A549 (cell line): ENCODE measurements at regions not wholly inside any gene's neighbourhood (a gene's known extent, or its start where the extent isn't known, plus 50 kb on each side); places are given as distances from the start of the nearest gene placed in this dataset.

Source experiments
- ATAC-seq, 2 experiments: fragments of 200-7000 bp in 1 of 2; fragments of >200 bp in 1 of 2; cut with Nextera tagmentation in 1 of 2; cut with Tn5 transposase in 1 of 2; 3 replicates each; pipeline versions ENCODE4 v1.8.0 to v1.9.1; 2018 to 2020; ENCODE audit warnings: mild to moderate bottlenecking in 1 of 2, moderate library complexity in 1 of 2
- CTCF ChIA-PET: fragments of 300-600 bp; sonication (Branson Sonifier 250); formaldehyde crosslinking; extraction: SDS; loops from one replicate; lab custom pipeline; 2021; ENCODE audit warnings: antibody characterized with exemption, inconsistent platforms; lab: Yijun Ruan, JAX
- POLR2A ChIA-PET: fragments of 350-600 bp; formaldehyde crosslinking; extraction: SDS; loops from one replicate; lab custom pipeline; 2021; ENCODE audit warnings: antibody characterized with exemption, inconsistent platforms; lab: Yijun Ruan, JAX
- DNase-seq, 2 experiments: peaks; one replicate each; pipeline versions ENCODE4 v3.0.0 to v3.0.0-alpha.2; 2011 to 2016; ENCODE audit warnings: low read depth in 1 of 2, low spot score in 1 of 2
- FAIRE-seq: peaks from 2 replicates; lab custom pipeline; 2011; peaks lifted over from hg19 to GRCh38; lab: Jason Lieb, UNC
- H3K27ac ChIP-seq, 2 experiments: fragments of >200 bp; sonication (Bioruptor Twin); formaldehyde crosslinking; 3 replicates each; pipeline ENCODE4 v1.5.1; 2016 to 2017
- H3K4me1 ChIP-seq: fragments of >200 bp; sonication (Bioruptor Twin); formaldehyde crosslinking; 3 replicates; pipeline ENCODE4 v1.6.1; 2016
- H3K4me2 ChIP-seq: fragments of >200 bp; sonication (Bioruptor Twin); formaldehyde crosslinking; 3 replicates; pipeline ENCODE4 v1.6.1; 2016
- H3K4me3 ChIP-seq: fragments of >200 bp; sonication (Bioruptor Twin); formaldehyde crosslinking; 3 replicates; pipeline ENCODE4 v1.5.1; 2016
- H3K9me3 ChIP-seq: fragments of >200 bp; sonication (Bioruptor Twin); formaldehyde crosslinking; 3 replicates; pipeline ENCODE4 v1.6.1; 2016
- CEBPB ChIP-seq, 2 experiments: fragments of >200 bp in 1 of 2; sonication (Bioruptor Twin) in 1 of 2; formaldehyde crosslinking in 1 of 2; IDR thresholded peaks; 2 replicates each; pipeline ENCODE4 v1.6.1; 2012 to 2016
- CHD2 ChIP-seq: fragments of 150-350 bp; IDR thresholded peaks from 2 replicates; pipeline ENCODE4 v1.6.1; 2014; ENCODE audit warnings: low read length; ENCODE audit not compliant: partially characterized antibody
- EHF ChIP-seq: fragments of 250-450 bp; sonication (Bioruptor Pico); IDR thresholded peaks from 2 replicates; pipeline ENCODE4 v1.5.0; 2020; ENCODE audit warnings: mild to moderate bottlenecking
- EP300 ChIP-seq, 2 experiments: fragments of >200 bp; sonication (Bioruptor Twin); formaldehyde crosslinking; IDR thresholded peaks; 2 replicates in 1 of 2; 3 replicates in 1 of 2; pipeline ENCODE4 v1.6.1; 2016 to 2017
- GATA3 ChIP-seq: IDR thresholded peaks from 2 replicates; pipeline ENCODE4 v1.6.1; 2012; ENCODE audit warnings: borderline replicate concordance
- HDAC2 ChIP-seq: fragments of 200-600 bp; sonication (generic); IDR thresholded peaks from 2 replicates; pipeline ENCODE4 v1.6.1; 2016
- HOXA7 ChIP-seq: fragments of 250-450 bp; sonication (Bioruptor Pico); IDR thresholded peaks from 2 replicates; pipeline ENCODE4 v1.5.0; 2020; ENCODE audit warnings: mild to moderate bottlenecking, moderate library complexity
- HOXB5 ChIP-seq: fragments of 250-450 bp; sonication (Bioruptor Pico); IDR thresholded peaks from 2 replicates; pipeline ENCODE4 v1.5.0; 2020; ENCODE audit warnings: mild to moderate bottlenecking, moderate library complexity
- KDM5A ChIP-seq: fragments of 200-600 bp; sonication (generic); IDR thresholded peaks from 2 replicates; pipeline ENCODE4 v1.6.1; 2016; ENCODE audit warnings: antibody characterized with exemption, mild to moderate bottlenecking
- MYC ChIP-seq: IDR thresholded peaks from 2 replicates; pipeline ENCODE4 v1.6.1; 2012; ENCODE audit warnings: mild to moderate bottlenecking, inconsistent platforms, low read length, improper control_type of control experiment, borderline replicate concordance
- NPAS2 ChIP-seq: fragments of 250-450 bp; sonication (Bioruptor Pico); IDR thresholded peaks from 2 replicates; pipeline ENCODE4 v1.8.0; 2022; ENCODE audit warnings: mild to moderate bottlenecking, moderate library complexity, borderline replicate concordance
- RAD21 ChIP-seq, 2 experiments: fragments of >200 bp in 1 of 2; sonication (Bioruptor Twin) in 1 of 2; formaldehyde crosslinking in 1 of 2; IDR thresholded peaks in 1 of 2; conservative IDR thresholded peaks in 1 of 2; 2 replicates in 1 of 2; 3 replicates in 1 of 2; pipeline ENCODE4 v1.6.1; 2012 to 2018; ENCODE audit warnings: inconsistent platforms in 1 of 2
- RCOR1 ChIP-seq: fragments of 150-350 bp; IDR thresholded peaks from 2 replicates; pipeline ENCODE4 v1.6.1; 2014; ENCODE audit warnings: antibody characterized with exemption, low read length, low read depth
- RFX5 ChIP-seq: fragments of 450-650 bp; IDR thresholded peaks from 2 replicates; pipeline ENCODE4 v1.7.1; 2014; ENCODE audit warnings: antibody characterized with exemption, mild to moderate bottlenecking, moderate library complexity
- TFCP2L1 ChIP-seq: fragments of 250-450 bp; sonication (Bioruptor Pico); IDR thresholded peaks from 2 replicates; pipeline ENCODE4 v1.5.0; 2021; ENCODE audit warnings: mild to moderate bottlenecking
- TP53 ChIP-seq: fragments of 250-450 bp; sonication (Bioruptor Pico); IDR thresholded peaks from 2 replicates; pipeline ENCODE4 v1.5.0; 2021; ENCODE audit warnings: mild to moderate bottlenecking, moderate library complexity
- ZNF302 ChIP-seq: fragments of 250-450 bp; sonication (Bioruptor Pico); IDR thresholded peaks from 2 replicates; pipeline ENCODE4 v1.9.0; 2021; ENCODE audit warnings: inconsistent platforms, mild to moderate bottlenecking, moderate library complexity
- ZSCAN20 ChIP-seq: fragments of 250-450 bp; sonication (Bioruptor Pico); IDR thresholded peaks from 2 replicates; pipeline ENCODE4 v1.8.0; 2022; ENCODE audit warnings: mild to moderate bottlenecking, moderate library complexity
- WGBS: methylation state at CpG from one replicate; pipeline ENCODE4 v1.1.6; 2017; ENCODE audit errors: missing lambda C conversion rate; 5-methylcytosine and 5-hydroxymethylcytosine counted together
- TF ChIP-seq, protein P1 (sequence below): fragments of 450-650 bp; IDR thresholded peaks from 2 replicates; pipeline ENCODE4 v1.6.1; 2014; ENCODE audit warnings: antibody characterized with exemption
- TF ChIP-seq, protein P2 (sequence below): fragments of 250-450 bp; sonication (Bioruptor Pico); IDR thresholded peaks from 2 replicates; pipeline ENCODE4 v1.5.0; 2021; ENCODE audit warnings: mild to moderate bottlenecking, moderate library complexity, borderline replicate concordance
- TF ChIP-seq, protein P3 (sequence below): fragments of >200 bp; sonication (Bioruptor Twin); formaldehyde crosslinking; IDR thresholded peaks from 3 replicates; pipeline ENCODE4 v1.6.1; 2016
- TF ChIP-seq, protein P4 (sequence below): fragments of >200 bp; sonication (Bioruptor Twin); formaldehyde crosslinking; IDR thresholded peaks from 3 replicates; pipeline ENCODE4 v1.5.1; 2016

DNA sequence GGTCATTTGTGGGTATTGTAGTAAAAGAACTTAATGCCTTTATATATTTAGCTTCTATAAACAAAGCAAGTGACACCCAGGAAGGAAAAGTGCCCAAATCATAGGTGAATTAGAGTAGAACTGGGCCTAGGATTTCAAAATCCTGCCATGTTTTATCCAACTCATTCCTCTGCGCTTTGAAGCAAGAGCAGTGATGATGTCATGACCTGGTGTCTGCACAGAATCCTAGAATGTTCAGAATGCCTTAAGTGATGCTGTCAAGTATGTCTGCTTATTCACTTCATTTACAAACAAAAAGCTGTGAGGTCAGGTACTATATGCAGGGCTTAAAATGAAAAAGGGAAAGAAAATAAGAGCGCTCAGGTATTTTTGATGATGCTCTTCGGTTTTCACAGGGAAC is 737.2 kb upstream of the ANKRD30A start:
- Histone ChIP-seq H3K27ac (no peak overlapping the region), H3K4me2 (no peak overlapping the region), H3K9me3 (no peaks in the 10 kb centered on the region), H3K4me3 (no peak overlapping the region), H3K4me1 (no peaks in the 10 kb centered on the region)
- FAIRE-seq (no peak), ATAC-seq (no peak), DNase-seq (no peak)
- TF ChIP-seq, protein P1, sequence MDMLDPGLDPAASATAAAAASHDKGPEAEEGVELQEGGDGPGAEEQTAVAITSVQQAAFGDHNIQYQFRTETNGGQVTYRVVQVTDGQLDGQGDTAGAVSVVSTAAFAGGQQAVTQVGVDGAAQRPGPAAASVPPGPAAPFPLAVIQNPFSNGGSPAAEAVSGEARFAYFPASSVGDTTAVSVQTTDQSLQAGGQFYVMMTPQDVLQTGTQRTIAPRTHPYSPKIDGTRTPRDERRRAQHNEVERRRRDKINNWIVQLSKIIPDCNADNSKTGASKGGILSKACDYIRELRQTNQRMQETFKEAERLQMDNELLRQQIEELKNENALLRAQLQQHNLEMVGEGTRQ: no peak
- no peak for TF ChIP-seq MYC
- no peak for TF ChIP-seq GATA3
- TF ChIP-seq TFCP2L1: no peak
- ChIA-PET POLR2A (no interaction called here), CTCF (no interaction called here)
- WGBS: 71% methylated on average over 3 of the region's 3 CpGs

DNA sequence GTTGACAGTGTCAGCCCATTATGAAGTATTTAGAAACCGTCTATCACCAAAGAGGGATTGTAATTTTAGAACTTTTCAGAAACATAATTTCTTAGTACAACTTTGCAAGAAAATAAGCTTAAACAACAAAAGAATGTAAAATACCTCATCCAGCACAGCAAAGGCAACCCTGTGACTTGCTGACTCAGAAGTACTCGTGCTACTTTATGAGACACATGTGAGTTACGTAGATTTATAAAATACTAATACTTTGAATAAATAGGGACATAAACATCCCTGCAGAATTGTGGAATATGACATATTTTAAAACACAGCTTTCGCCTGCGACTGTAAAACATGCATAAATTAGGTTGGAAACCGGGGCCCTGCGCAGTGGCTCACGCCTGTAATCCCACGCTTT is 739.7 kb upstream of the ANKRD30A start:
- 70% methylated on average over 9 of the region's 9 CpGs for WGBS
- TF ChIP-seq, protein P1: no peak
- no peak for TF ChIP-seq RAD21 (conservative IDR thresholded peaks at IDR 0.05 in 1 of 2, IDR thresholded peaks at IDR 0.05 in 1 of 2)
- no peak for TF ChIP-seq RCOR1
- no peak for TF ChIP-seq HDAC2
- TF ChIP-seq GATA3: no peak
- no peak for TF ChIP-seq ZSCAN20 (CRISPR knock-in tag)
- no peak for TF ChIP-seq HOXA7 (CRISPR knock-in tag)
- no peak for TF ChIP-seq TP53 (CRISPR knock-in tag)
- TF ChIP-seq, protein P2, sequence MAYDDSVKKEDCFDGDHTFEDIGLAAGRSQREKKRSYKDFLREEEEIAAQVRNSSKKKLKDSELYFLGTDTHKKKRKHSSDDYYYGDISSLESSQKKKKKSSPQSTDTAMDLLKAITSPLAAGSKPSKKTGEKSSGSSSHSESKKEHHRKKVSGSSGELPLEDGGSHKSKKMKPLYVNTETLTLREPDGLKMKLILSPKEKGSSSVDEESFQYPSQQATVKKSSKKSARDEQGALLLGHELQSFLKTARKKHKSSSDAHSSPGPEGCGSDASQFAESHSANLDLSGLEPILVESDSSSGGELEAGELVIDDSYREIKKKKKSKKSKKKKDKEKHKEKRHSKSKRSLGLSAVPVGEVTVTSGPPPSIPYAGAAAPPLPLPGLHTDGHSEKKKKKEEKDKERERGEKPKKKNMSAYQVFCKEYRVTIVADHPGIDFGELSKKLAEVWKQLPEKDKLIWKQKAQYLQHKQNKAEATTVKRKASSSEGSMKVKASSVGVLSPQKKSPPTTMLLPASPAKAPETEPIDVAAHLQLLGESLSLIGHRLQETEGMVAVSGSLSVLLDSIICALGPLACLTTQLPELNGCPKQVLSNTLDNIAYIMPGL (CRISPR knock-in tag): no peak
- no peak for TF ChIP-seq NPAS2
- no peak for TF ChIP-seq ZNF302
- TF ChIP-seq CEBPB (IDR thresholded peaks at IDR 0.05): no peak
- no peak for TF ChIP-seq KDM5A
- no peak for TF ChIP-seq CHD2
- TF ChIP-seq RFX5: no peak
- TF ChIP-seq EP300 (IDR thresholded peaks at IDR 0.05): no peak
- no peak for TF ChIP-seq HOXB5
- TF ChIP-seq, protein P3, sequence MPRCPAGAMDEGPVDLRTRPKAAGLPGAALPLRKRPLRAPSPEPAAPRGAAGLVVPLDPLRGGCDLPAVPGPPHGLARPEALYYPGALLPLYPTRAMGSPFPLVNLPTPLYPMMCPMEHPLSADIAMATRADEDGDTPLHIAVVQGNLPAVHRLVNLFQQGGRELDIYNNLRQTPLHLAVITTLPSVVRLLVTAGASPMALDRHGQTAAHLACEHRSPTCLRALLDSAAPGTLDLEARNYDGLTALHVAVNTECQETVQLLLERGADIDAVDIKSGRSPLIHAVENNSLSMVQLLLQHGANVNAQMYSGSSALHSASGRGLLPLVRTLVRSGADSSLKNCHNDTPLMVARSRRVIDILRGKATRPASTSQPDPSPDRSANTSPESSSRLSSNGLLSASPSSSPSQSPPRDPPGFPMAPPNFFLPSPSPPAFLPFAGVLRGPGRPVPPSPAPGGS: no peak
- no peak for TF ChIP-seq EHF (CRISPR knock-in tag)
- TF ChIP-seq, protein P4, sequence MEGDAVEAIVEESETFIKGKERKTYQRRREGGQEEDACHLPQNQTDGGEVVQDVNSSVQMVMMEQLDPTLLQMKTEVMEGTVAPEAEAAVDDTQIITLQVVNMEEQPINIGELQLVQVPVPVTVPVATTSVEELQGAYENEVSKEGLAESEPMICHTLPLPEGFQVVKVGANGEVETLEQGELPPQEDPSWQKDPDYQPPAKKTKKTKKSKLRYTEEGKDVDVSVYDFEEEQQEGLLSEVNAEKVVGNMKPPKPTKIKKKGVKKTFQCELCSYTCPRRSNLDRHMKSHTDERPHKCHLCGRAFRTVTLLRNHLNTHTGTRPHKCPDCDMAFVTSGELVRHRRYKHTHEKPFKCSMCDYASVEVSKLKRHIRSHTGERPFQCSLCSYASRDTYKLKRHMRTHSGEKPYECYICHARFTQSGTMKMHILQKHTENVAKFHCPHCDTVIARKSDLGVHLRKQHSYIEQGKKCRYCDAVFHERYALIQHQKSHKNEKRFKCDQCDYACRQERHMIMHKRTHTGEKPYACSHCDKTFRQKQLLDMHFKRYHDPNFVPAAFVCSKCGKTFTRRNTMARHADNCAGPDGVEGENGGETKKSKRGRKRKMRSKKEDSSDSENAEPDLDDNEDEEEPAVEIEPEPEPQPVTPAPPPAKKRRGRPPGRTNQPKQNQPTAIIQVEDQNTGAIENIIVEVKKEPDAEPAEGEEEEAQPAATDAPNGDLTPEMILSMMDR: no peak
- H3K27ac ChIP-seq: no peak overlapping the region
- H3K4me3 ChIP-seq: no peak overlapping the region
- ATAC-seq: no peak
- H3K4me1 ChIP-seq: no peaks in the 10 kb centered on the region
- DNase-seq: no peak
- POLR2A ChIA-PET: no interaction called here
- CTCF ChIA-PET: no interaction called here
- FAIRE-seq: no peak
- H3K4me2 ChIP-seq: no peak overlapping the region
- H3K9me3 ChIP-seq: no peaks in the 10 kb centered on the region
